Liver (tissue), 8 donors: ENCODE measurements at regions not wholly inside any gene's neighbourhood (a gene's known extent, or its start where the extent isn't known, plus 50 kb on each side); places are given as distances from the start of the nearest gene placed in this dataset.

Source experiments
- DNase-seq: peaks from one replicate; pipeline ENCODE4 v3.0.0-alpha.2; 2017; ENCODE audit warnings: low spot score
- H3K27ac ChIP-seq, 2 donors: one replicate each; pipeline ENCODE4 v1.7.0; 2013; ENCODE audit warnings: inconsistent platforms in 2 of 2, low read length in 2 of 2, control low read depth in 1 of 2, low read depth in 1 of 2, mild to moderate bottlenecking in 1 of 2
- H3K27me3 ChIP-seq, 4 donors: one replicate each; pipeline versions ENCODE4 v1.6.1 to v1.7.0; 2013; ENCODE audit warnings: low read length in 3 of 4, inconsistent platforms in 1 of 4, mild to moderate bottlenecking in 1 of 4, moderate library complexity in 1 of 4; ENCODE audit not compliant: control insufficient read depth in 4 of 4, insufficient read depth in 4 of 4
- H3K36me3 ChIP-seq, 4 donors: one replicate each; pipeline versions ENCODE4 v1.6.1 to v1.7.0; 2013; ENCODE audit warnings: low read length in 3 of 4, mild to moderate bottlenecking in 3 of 4, low read depth in 1 of 4, moderate library complexity in 1 of 4; ENCODE audit not compliant: control insufficient read depth in 4 of 4, insufficient read depth in 3 of 4
- H3K4me1 ChIP-seq, 4 donors: one replicate each; pipeline versions ENCODE4 v1.6.1 to v1.7.0; 2013; ENCODE audit warnings: low read length in 3 of 4, mild to moderate bottlenecking in 3 of 4, moderate library complexity in 1 of 4; ENCODE audit not compliant: control insufficient read depth in 4 of 4, insufficient read depth in 4 of 4
- H3K4me3 ChIP-seq, 3 donors: one replicate each; pipeline versions ENCODE4 v1.6.1 to v1.7.0; 2013; ENCODE audit warnings: low read length in 3 of 3, control low read depth in 1 of 3, low read depth in 1 of 3, mild to moderate bottlenecking in 1 of 3
- H3K9ac ChIP-seq, 2 donors: one replicate each; pipeline ENCODE4 v1.7.0; 2013; ENCODE audit warnings: low read length in 2 of 2, mild to moderate bottlenecking in 2 of 2, moderate library complexity in 2 of 2, control low read depth in 1 of 2, low read depth in 1 of 2
- H3K9me3 ChIP-seq, 4 donors: one replicate each; pipeline versions ENCODE4 v1.6.1 to v1.7.0; 2013; ENCODE audit warnings: low read length in 3 of 4; ENCODE audit not compliant: control insufficient read depth in 4 of 4
- ATF3 ChIP-seq: IDR thresholded peaks from 2 replicates; pipeline ENCODE4 v1.6.1; 2016; ENCODE audit warnings: antibody characterized with exemption
- CTCF ChIP-seq: fragments of 150-350 bp; IDR thresholded peaks from 2 replicates; pipeline ENCODE4 v1.5.1; 2017; ENCODE audit warnings: improper control_type of control experiment, low read depth, low read length; ENCODE audit not compliant: missing input control
- EGR1 ChIP-seq, 2 donors: IDR thresholded peaks; 2 replicates each; pipeline ENCODE4 v1.6.1; 2016 to 2018; ENCODE audit warnings: antibody characterized with exemption in 2 of 2, low read depth in 2 of 2
- FOXA1 ChIP-seq: IDR thresholded peaks from 2 replicates; pipeline ENCODE4 v1.6.1; 2016; ENCODE audit warnings: antibody characterized with exemption
- FOXA2 ChIP-seq: IDR thresholded peaks from 2 replicates; pipeline ENCODE4 v1.6.1; 2016; ENCODE audit warnings: antibody characterized with exemption
- HNF4A ChIP-seq, 2 donors: conservative IDR thresholded peaks; 2 replicates each; pipeline ENCODE4 v1.6.1; 2016; ENCODE audit warnings: antibody characterized with exemption in 2 of 2, mild to moderate bottlenecking in 2 of 2
- HNF4G ChIP-seq: IDR thresholded peaks from 2 replicates; pipeline ENCODE4 v1.6.1; 2016; ENCODE audit warnings: antibody characterized with exemption
- JUND ChIP-seq, 2 donors: IDR thresholded peaks; 2 replicates each; pipeline ENCODE4 v1.6.1; 2016; ENCODE audit warnings: antibody characterized with exemption in 2 of 2
- RAD21 ChIP-seq, 2 donors: IDR thresholded peaks; 2 replicates each; pipeline ENCODE4 v1.6.1; 2016; ENCODE audit warnings: antibody characterized with exemption in 2 of 2, mild to moderate bottlenecking in 2 of 2
- RXRA ChIP-seq, 2 donors: IDR thresholded peaks; 2 replicates each; pipeline ENCODE4 v1.6.1; 2017 to 2018; ENCODE audit warnings: antibody characterized with exemption in 2 of 2, mild to moderate bottlenecking in 1 of 2
- SP1 ChIP-seq: IDR thresholded peaks from 2 replicates; pipeline ENCODE4 v1.6.1; 2018; ENCODE audit warnings: antibody characterized with exemption, mild to moderate bottlenecking
- TAF1 ChIP-seq: conservative IDR thresholded peaks from 2 replicates; pipeline ENCODE4 v1.6.1; 2016; ENCODE audit warnings: antibody characterized with exemption, mild to moderate bottlenecking
- WGBS: extraction: QIAGEN DNeasy Blood & Tissue Kit; methylation state at CpG from one replicate; pipeline ENCODE4 v1.1.7; 2013; 5-methylcytosine and 5-hydroxymethylcytosine counted together
- TF ChIP-seq, protein P1 (sequence below): IDR thresholded peaks from 2 replicates; pipeline ENCODE4 v1.6.1; 2016; ENCODE audit warnings: antibody characterized with exemption, mild to moderate bottlenecking
- donor health status: healthy.
- donor health status: healthy.
- donor health status: healthy.
- donor health status: healthy.
- donor health status: healthy.

DNA sequence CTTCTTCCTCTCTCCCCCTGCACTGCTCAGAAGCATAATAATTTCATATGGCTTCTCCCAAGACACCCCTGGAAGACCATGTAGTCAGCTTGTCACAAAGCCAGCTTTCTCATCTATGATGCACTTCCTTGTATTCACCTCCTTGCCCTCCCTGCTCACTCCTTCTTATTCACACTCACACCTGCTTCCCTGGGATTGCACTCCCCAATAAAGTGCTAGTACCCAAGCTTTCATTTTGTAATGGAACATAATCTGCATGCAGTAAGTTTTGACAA lies 76.9 kb upstream of the FRMD4B start (continued):
- no peak for TF ChIP-seq RXRA (IDR thresholded peaks at IDR 0.05)
- no peak for TF ChIP-seq FOXA2

GRCh38 chr3:69462022-69462825 lies 76.3 kb upstream of the FRMD4B start:
- Histone ChIP-seq H3K4me3 (no peak overlapping the region), H3K36me3 (no peaks in the 10 kb centered on the region), H3K27ac (no peak overlapping the region), H3K9ac (no peak overlapping the region), H3K27me3 (no peaks in the 10 kb centered on the region), H3K4me1 (no peaks in the 10 kb centered on the region), H3K9me3 (no peaks in the 10 kb centered on the region)
- WGBS, result 94% methylated on average over 6 of the region's 6 CpGs
- TF ChIP-seq ATF3, result no peak
- no peak for TF ChIP-seq HNF4G
- no peak for TF ChIP-seq FOXA2
- TF ChIP-seq CTCF, result no peak
- no peak for TF ChIP-seq SP1
- TF ChIP-seq HNF4A (conservative IDR thresholded peaks at IDR 0.05), result no peak
- TF ChIP-seq JUND (IDR thresholded peaks at IDR 0.05), result no peak
- TF ChIP-seq FOXA1, result no peak
- TF ChIP-seq, protein P1, sequence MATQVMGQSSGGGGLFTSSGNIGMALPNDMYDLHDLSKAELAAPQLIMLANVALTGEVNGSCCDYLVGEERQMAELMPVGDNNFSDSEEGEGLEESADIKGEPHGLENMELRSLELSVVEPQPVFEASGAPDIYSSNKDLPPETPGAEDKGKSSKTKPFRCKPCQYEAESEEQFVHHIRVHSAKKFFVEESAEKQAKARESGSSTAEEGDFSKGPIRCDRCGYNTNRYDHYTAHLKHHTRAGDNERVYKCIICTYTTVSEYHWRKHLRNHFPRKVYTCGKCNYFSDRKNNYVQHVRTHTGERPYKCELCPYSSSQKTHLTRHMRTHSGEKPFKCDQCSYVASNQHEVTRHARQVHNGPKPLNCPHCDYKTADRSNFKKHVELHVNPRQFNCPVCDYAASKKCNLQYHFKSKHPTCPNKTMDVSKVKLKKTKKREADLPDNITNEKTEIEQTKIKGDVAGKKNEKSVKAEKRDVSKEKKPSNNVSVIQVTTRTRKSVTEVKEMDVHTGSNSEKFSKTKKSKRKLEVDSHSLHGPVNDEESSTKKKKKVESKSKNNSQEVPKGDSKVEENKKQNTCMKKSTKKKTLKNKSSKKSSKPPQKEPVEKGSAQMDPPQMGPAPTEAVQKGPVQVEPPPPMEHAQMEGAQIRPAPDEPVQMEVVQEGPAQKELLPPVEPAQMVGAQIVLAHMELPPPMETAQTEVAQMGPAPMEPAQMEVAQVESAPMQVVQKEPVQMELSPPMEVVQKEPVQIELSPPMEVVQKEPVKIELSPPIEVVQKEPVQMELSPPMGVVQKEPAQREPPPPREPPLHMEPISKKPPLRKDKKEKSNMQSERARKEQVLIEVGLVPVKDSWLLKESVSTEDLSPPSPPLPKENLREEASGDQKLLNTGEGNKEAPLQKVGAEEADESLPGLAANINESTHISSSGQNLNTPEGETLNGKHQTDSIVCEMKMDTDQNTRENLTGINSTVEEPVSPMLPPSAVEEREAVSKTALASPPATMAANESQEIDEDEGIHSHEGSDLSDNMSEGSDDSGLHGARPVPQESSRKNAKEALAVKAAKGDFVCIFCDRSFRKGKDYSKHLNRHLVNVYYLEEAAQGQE, result no peak
- TF ChIP-seq TAF1, result no peak
- DNase-seq, result no peak

GRCh38 chr3:69460034-69460433 lies 74.1 kb upstream of the FRMD4B start:
- TF ChIP-seq, protein P1, result no peak
- TF ChIP-seq RAD21 (IDR thresholded peaks at IDR 0.05) (no peak), EGR1 (IDR thresholded peaks at IDR 0.05; ENCODE audit: low read depth in 2 of 2) (no peak)
- no peak overlapping the region for H3K9ac ChIP-seq

More at GRCh38 chr3:69460034-69460433, 74.1 kb upstream of the FRMD4B start:
- no peak for DNase-seq
- Histone ChIP-seq H3K9me3 (peaks cover 0 to 2% (median 0%) of the 10 kb centered on the region in 4 donors), H3K27me3 (no peaks in the 10 kb centered on the region), H3K36me3 (no peaks in the 10 kb centered on the region), H3K4me1 (no peaks in the 10 kb centered on the region), H3K27ac (no peak overlapping the region), H3K4me3 (no peak overlapping the region)
- 90% methylated on average over 10 of the region's 10 CpGs for WGBS
